ENCODE measurements at regions not wholly inside any gene's neighbourhood (a gene's known extent, or its start where the extent isn't known, plus 50 kb on each side); places are given as distances from the start of the nearest gene placed in this dataset.
A peak's percentile ranks its signal among the peaks of the same experiment; 100 is the strongest.

- Histone ChIP-seq H3K4me3 (no peak overlapping the region), H3K36me3 (no peaks in the 10 kb centered on the region), H3K79me2 (ENCODE audit: low read depth) (no peaks in the 10 kb centered on the region), H3K9ac (no peak overlapping the region), H3K9me3 (ENCODE audit: low read depth) (no peaks in the 10 kb centered on the region), H3K27ac (no peak overlapping the region), H3K4me1 (peaks cover 7% of the 10 kb centered on the region), H4K20me1 (ENCODE audit: low read depth) (no peaks in the 10 kb centered on the region), H3K4me2 (no peak overlapping the region), H3F3A (ENCODE audit: low read depth) (peaks cover 15% of the 10 kb centered on the region), H3K27me3 (no peaks in the 10 kb centered on the region), H2AFZ (replicated peaks) (no peak overlapping the region)
- Mint-ChIP-seq H3K9me3 (no peaks in the 10 kb centered on the region), H3K4me3 (no peak overlapping the region), H3K36me3 (no peaks in the 10 kb centered on the region), H3K27me3 (ENCODE audit: insufficient read depth, low read depth) (no peaks in the 10 kb centered on the region), H3K27ac (peak overlapping the region; percentile 38), H3K4me1 (peaks cover 32% of the 10 kb centered on the region)
- no peak for DNase-seq (ENCODE audit: low spot score)
- TF ChIP-seq EZH2 (IDR thresholded peaks at IDR 0.05) (no peak), EZH2phosphoT487 (IDR thresholded peaks at IDR 0.05) (no peak), CTCF (IDR thresholded peaks at IDR 0.05) (no peak)
Observed at GRCh38 chr9:13971415-13971814, 342.5 kb downstream of the NFIB start.

GRCh38 chr9:13970426-13970825 is 343.5 kb downstream of the NFIB start:
- no peak overlapping the region for H3K4me3 ChIP-seq

GRCh38 chr9:13970018-13970417 is 343.9 kb downstream of the NFIB start:
- Histone ChIP-seq H3K27ac (no peak overlapping the region), H4K20me1 (ENCODE audit: low read depth) (no peaks in the 10 kb centered on the region), H3K9ac (no peak overlapping the region), H3K4me2 (no peak overlapping the region), H3K4me1 (peaks cover 7% of the 10 kb centered on the region), H3K27me3 (no peaks in the 10 kb centered on the region), H3K36me3 (no peaks in the 10 kb centered on the region), H2AFZ (replicated peaks) (no peak overlapping the region), H3F3A (ENCODE audit: low read depth) (peaks cover 15% of the 10 kb centered on the region), H3K4me3 (no peak overlapping the region), H3K79me2 (ENCODE audit: low read depth) (no peaks in the 10 kb centered on the region), H3K9me3 (ENCODE audit: low read depth) (no peaks in the 10 kb centered on the region)
- H3K4me3 Mint-ChIP-seq: no peak overlapping the region
- no peak overlapping the region for H3K27ac Mint-ChIP-seq
- peaks cover 33% of the 10 kb centered on the region for H3K4me1 Mint-ChIP-seq
- TF ChIP-seq CTCF (IDR thresholded peaks at IDR 0.05) (no peak), EZH2phosphoT487 (IDR thresholded peaks at IDR 0.05) (no peak), EZH2 (IDR thresholded peaks at IDR 0.05) (no peak)
- H3K36me3 Mint-ChIP-seq: no peaks in the 10 kb centered on the region
- no peaks in the 10 kb centered on the region for H3K27me3 Mint-ChIP-seq (ENCODE audit: insufficient read depth, low read depth)
- no peak for DNase-seq (ENCODE audit: low spot score)
- no peaks in the 10 kb centered on the region for H3K9me3 Mint-ChIP-seq

More at GRCh38 chr9:13970426-13970825, 343.5 kb downstream of the NFIB start:
- Mint-ChIP-seq H3K4me1 (peaks cover 33% of the 10 kb centered on the region), H3K27me3 (ENCODE audit: insufficient read depth, low read depth) (no peaks in the 10 kb centered on the region), H3K9me3 (no peaks in the 10 kb centered on the region), H3K36me3 (no peaks in the 10 kb centered on the region), H3K27ac (no peak overlapping the region), H3K4me3 (no peak overlapping the region)
- H3K9me3 ChIP-seq (ENCODE audit: low read depth): no peaks in the 10 kb centered on the region
- no peaks in the 10 kb centered on the region for H3K36me3 ChIP-seq
- no peaks in the 10 kb centered on the region for H3K27me3 ChIP-seq
- no peak for DNase-seq (ENCODE audit: low spot score)
- H3K79me2 ChIP-seq (ENCODE audit: low read depth): no peaks in the 10 kb centered on the region
- H3F3A ChIP-seq (ENCODE audit: low read depth): peaks cover 15% of the 10 kb centered on the region
- H4K20me1 ChIP-seq (ENCODE audit: low read depth): no peaks in the 10 kb centered on the region
- H3K4me2 ChIP-seq: no peak overlapping the region
- H2AFZ ChIP-seq (replicated peaks): no peak overlapping the region
- TF ChIP-seq EZH2 (IDR thresholded peaks at IDR 0.05) (no peak), EZH2phosphoT487 (IDR thresholded peaks at IDR 0.05) (no peak), CTCF (IDR thresholded peaks at IDR 0.05) (no peak)
- H3K27ac ChIP-seq: no peak overlapping the region
- peaks cover 7% of the 10 kb centered on the region for H3K4me1 ChIP-seq
- H3K9ac ChIP-seq: no peak overlapping the region
